CD14-positive monocyte (primary cell): ENCODE measurements at regions not wholly inside any gene's neighbourhood (a gene's known extent, or its start where the extent isn't known, plus 50 kb on each side); places are given as distances from the start of the nearest gene placed in this dataset.

Source experiments
- DNase-seq, 3 donors: peaks; one replicate each; pipeline ENCODE4 v3.0.0-alpha.2; 2011 to 2022
- H2AFZ ChIP-seq: 2 replicates; pipeline ENCODE4 v1.6.0; 2012; ENCODE audit warnings: mild to moderate bottlenecking, low read depth, low read length, inconsistent platforms; ENCODE audit not compliant: insufficient read depth, poor library complexity, severe bottlenecking
- H3K27ac ChIP-seq, 2 donors: 1 replicate in 1 of 2; 2 replicates in 1 of 2; pipeline ENCODE4 v1.5.1; 2012 to 2013; ENCODE audit warnings: low read length in 2 of 2, control low read depth in 1 of 2, inconsistent platforms in 1 of 2, low read depth in 1 of 2, mild to moderate bottlenecking in 1 of 2
- H3K27me3 ChIP-seq, 2 donors: one replicate each; pipeline versions ENCODE4 v1.6.0 to v1.6.1; 2011 to 2013; ENCODE audit warnings: low read length in 2 of 2; ENCODE audit not compliant: control insufficient read depth in 2 of 2, insufficient read depth in 2 of 2
- H3K36me3 ChIP-seq, 2 donors: replicated peaks in 1 of 2; 1 replicate in 1 of 2; 2 replicates in 1 of 2; pipeline versions ENCODE4 v1.5.1 to v1.6.1; 2012 to 2013; ENCODE audit warnings: low read length in 2 of 2, control low read depth in 1 of 2, inconsistent platforms in 1 of 2, mild to moderate bottlenecking in 1 of 2; ENCODE audit not compliant: insufficient read depth in 2 of 2, control insufficient read depth in 1 of 2
- H3K4me1 ChIP-seq, 2 donors: 1 replicate in 1 of 2; 2 replicates in 1 of 2; pipeline versions ENCODE4 v1.5.1 to v1.6.1; 2012 to 2013; ENCODE audit warnings: low read length in 2 of 2, control low read depth in 1 of 2, inconsistent platforms in 1 of 2, mild to moderate bottlenecking in 1 of 2, moderate library complexity in 1 of 2; ENCODE audit not compliant: insufficient read depth in 2 of 2, control insufficient read depth in 1 of 2
- H3K4me2 ChIP-seq: replicated peaks from 2 replicates; pipeline ENCODE3; 2012; ENCODE audit warnings: low read length, moderate library complexity, mild to moderate bottlenecking; ENCODE audit not compliant: poor library complexity, severe bottlenecking; ENCODE audit errors: extremely low read depth
- H3K4me3 ChIP-seq, 3 experiments: fragments of 200-600 bp in 1 of 3; sonication (generic) in 1 of 3; replicated peaks in 1 of 3; 1 replicate in 2 of 3; 2 replicates in 1 of 3; pipeline ENCODE4 v1.5.1; 2011 to 2013; ENCODE audit warnings: low read length in 3 of 3, mild to moderate bottlenecking in 3 of 3, control low read depth in 2 of 3, low read depth in 2 of 3, inconsistent platforms in 1 of 3, moderate library complexity in 1 of 3
- H3K79me2 ChIP-seq: 2 replicates; pipeline ENCODE4 v1.6.0; 2012; ENCODE audit warnings: mild to moderate bottlenecking, control low read depth, inconsistent platforms, low read length, moderate library complexity; ENCODE audit not compliant: insufficient read depth
- H3K9ac ChIP-seq: 2 replicates; pipeline ENCODE4 v1.6.0; 2017; ENCODE audit warnings: low read length, mild to moderate bottlenecking; ENCODE audit not compliant: insufficient read depth, poor library complexity, severe bottlenecking
- H3K9me3 ChIP-seq, 2 donors: replicated peaks in 1 of 2; 1 replicate in 1 of 2; 2 replicates in 1 of 2; pipeline versions ENCODE4 v1.5.1 to v1.6.1; 2012 to 2013; ENCODE audit warnings: low read length in 2 of 2, control low read depth in 1 of 2; ENCODE audit not compliant: control insufficient read depth in 1 of 2, insufficient read depth in 1 of 2
- H4K20me1 ChIP-seq: 2 replicates; pipeline ENCODE4 v1.6.0; 2012; ENCODE audit warnings: mild to moderate bottlenecking, low read length, control low read depth, moderate library complexity; ENCODE audit not compliant: insufficient read depth
- H3K27ac Mint-ChIP-seq, 7 donors: one replicate each; pipeline ENCODE4 v1.8.0; 2020; ENCODE audit warnings: mild to moderate bottlenecking in 7 of 7, mixed read lengths in 7 of 7, moderate library complexity in 6 of 7, inconsistent platforms in 2 of 7
- H3K27me3 Mint-ChIP-seq, 3 donors: one replicate each; pipeline ENCODE4 v1.8.0; 2021 to 2022; ENCODE audit warnings: low read depth in 3 of 3, mild to moderate bottlenecking in 3 of 3, mixed read lengths in 3 of 3, moderate library complexity in 3 of 3, inconsistent platforms in 1 of 3
- H3K36me3 Mint-ChIP-seq, 2 donors: one replicate each; pipeline ENCODE4 v1.8.0; 2020; ENCODE audit warnings: mixed read lengths in 2 of 2, inconsistent platforms in 1 of 2, mild to moderate bottlenecking in 1 of 2
- H3K4me1 Mint-ChIP-seq: one replicate; pipeline ENCODE4 v1.8.0; 2020; ENCODE audit warnings: mild to moderate bottlenecking, mixed read lengths
- H3K4me3 Mint-ChIP-seq, 2 donors: one replicate each; pipeline ENCODE4 v1.8.0; 2020; ENCODE audit warnings: mild to moderate bottlenecking in 2 of 2, mixed read lengths in 2 of 2, moderate library complexity in 1 of 2
- H3K9me3 Mint-ChIP-seq, 7 donors: one replicate each; pipeline ENCODE4 v1.8.0; 2020 to 2022; ENCODE audit warnings: mixed read lengths in 7 of 7, mild to moderate bottlenecking in 6 of 7, moderate library complexity in 6 of 7, inconsistent platforms in 2 of 7
- WGBS: methylation state at CpG from one replicate; pipeline ENCODE4 v1.1.5; 2013; ENCODE audit warnings: missing lambda C conversion rate; ENCODE audit not compliant: insufficient coverage; 5-methylcytosine and 5-hydroxymethylcytosine counted together
- intact Hi-C, 2 donors: fragments of 100-400 bp; cut with micrococcal nuclease; formaldehyde crosslinking; loops; one replicate each; pipeline versions ENCODE4 v1.15.0 to v1.15.1; 2023
- TF ChIP-seq, protein P1 (sequence below): fragments of 200-600 bp; IDR thresholded peaks from one replicate; pipeline ENCODE4 v1.8.0; 2022; ENCODE audit warnings: antibody characterized with exemption, mild to moderate bottlenecking

- intact Hi-C loops, result no loop called here
- no peaks in the 10 kb centered on the region for H3K9me3 ChIP-seq
- Mint-ChIP-seq H3K27me3 (no peaks in the 10 kb centered on the region), H3K27ac (no peak overlapping the region), H3K4me1 (peaks cover 1% of the 10 kb centered on the region), H3K9me3 (peaks cover 0 to 2% (median 0%) of the 10 kb centered on the region in 7 donors), H3K4me3 (no peak overlapping the region), H3K36me3 (no peaks in the 10 kb centered on the region)
- H3K27me3 ChIP-seq, result no peaks in the 10 kb centered on the region
- TF ChIP-seq, protein P1, sequence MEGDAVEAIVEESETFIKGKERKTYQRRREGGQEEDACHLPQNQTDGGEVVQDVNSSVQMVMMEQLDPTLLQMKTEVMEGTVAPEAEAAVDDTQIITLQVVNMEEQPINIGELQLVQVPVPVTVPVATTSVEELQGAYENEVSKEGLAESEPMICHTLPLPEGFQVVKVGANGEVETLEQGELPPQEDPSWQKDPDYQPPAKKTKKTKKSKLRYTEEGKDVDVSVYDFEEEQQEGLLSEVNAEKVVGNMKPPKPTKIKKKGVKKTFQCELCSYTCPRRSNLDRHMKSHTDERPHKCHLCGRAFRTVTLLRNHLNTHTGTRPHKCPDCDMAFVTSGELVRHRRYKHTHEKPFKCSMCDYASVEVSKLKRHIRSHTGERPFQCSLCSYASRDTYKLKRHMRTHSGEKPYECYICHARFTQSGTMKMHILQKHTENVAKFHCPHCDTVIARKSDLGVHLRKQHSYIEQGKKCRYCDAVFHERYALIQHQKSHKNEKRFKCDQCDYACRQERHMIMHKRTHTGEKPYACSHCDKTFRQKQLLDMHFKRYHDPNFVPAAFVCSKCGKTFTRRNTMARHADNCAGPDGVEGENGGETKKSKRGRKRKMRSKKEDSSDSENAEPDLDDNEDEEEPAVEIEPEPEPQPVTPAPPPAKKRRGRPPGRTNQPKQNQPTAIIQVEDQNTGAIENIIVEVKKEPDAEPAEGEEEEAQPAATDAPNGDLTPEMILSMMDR, result no peak
- no peaks in the 10 kb centered on the region for H4K20me1 ChIP-seq
- H2AFZ ChIP-seq, result no peak overlapping the region
- H3K4me3 ChIP-seq, result no peak overlapping the region
- no peak overlapping the region for H3K9ac ChIP-seq
- no peak for DNase-seq
- H3K79me2 ChIP-seq, result no peaks in the 10 kb centered on the region
- no peak overlapping the region for H3K27ac ChIP-seq
- H3K4me1 ChIP-seq, result no peaks in the 10 kb centered on the region
- no peak overlapping the region for H3K4me2 ChIP-seq
- H3K36me3 ChIP-seq, result no peaks in the 10 kb centered on the region
Measured at GRCh38 chr10:52459097-52459496, 145.0 kb downstream of the DKK1 start.

DNA sequence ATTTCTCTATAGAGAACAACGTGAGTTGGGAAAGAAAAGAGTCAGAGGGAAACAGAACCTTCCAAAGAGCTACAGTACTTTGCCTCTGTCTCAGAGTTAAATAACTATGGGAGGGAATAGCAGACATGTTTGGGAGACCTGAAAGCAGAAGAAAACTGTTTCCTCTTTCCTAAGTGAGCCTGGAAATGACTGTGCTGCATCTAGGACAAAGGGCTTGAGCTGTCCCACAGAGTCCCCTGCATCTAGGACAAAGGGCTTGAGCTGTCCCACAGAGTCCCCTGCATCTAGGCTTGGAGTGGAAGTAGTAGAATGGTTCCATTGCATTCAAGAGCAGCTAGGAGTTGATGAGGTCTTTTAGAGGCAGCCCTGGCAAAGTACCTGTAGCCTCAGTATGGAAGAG lies 149.7 kb downstream of the DKK1 start:
- Mint-ChIP-seq H3K4me1 (peaks cover 3% of the 10 kb centered on the region), H3K27me3 (no peaks in the 10 kb centered on the region), H3K9me3 (peaks cover 0 to 3% (median 0%) of the 10 kb centered on the region in 7 donors), H3K27ac (no peak overlapping the region), H3K4me3 (no peak overlapping the region), H3K36me3 (no peaks in the 10 kb centered on the region)
- no peaks in the 10 kb centered on the region for H4K20me1 ChIP-seq
- H3K79me2 ChIP-seq, result no peaks in the 10 kb centered on the region
- H3K9me3 ChIP-seq, result no peaks in the 10 kb centered on the region
- H3K4me3 ChIP-seq, result no peak overlapping the region
- no peaks in the 10 kb centered on the region for H3K36me3 ChIP-seq
- no peak overlapping the region for H3K9ac ChIP-seq
- H3K4me1 ChIP-seq, result no peaks in the 10 kb centered on the region
- DNase-seq, result no peak
- no peaks in the 10 kb centered on the region for H3K27me3 ChIP-seq
- no peak overlapping the region for H3K27ac ChIP-seq
- H3K4me2 ChIP-seq, result no peak overlapping the region
- intact Hi-C loops, result no loop called here
- TF ChIP-seq, protein P1, result no peak
- no peak overlapping the region for H2AFZ ChIP-seq
- no CpG with 5 or more reads among the region's 1 CpG for WGBS
